GM23338 (cell line): ENCODE measurements at regions not wholly inside any gene's neighbourhood (a gene's known extent, or its start where the extent isn't known, plus 50 kb on each side); places are given as distances from the start of the nearest gene placed in this dataset.

Experiments
- ATAC-seq: fragments of 200-7000 bp; cut with Tn5 transposase; 3 replicates; pipeline ENCODE4 v1.9.1; 2020
- DNase-seq: peaks from one replicate; pipeline ENCODE4 v3.0.0-alpha.2; 2015; ENCODE audit warnings: low spot score
- H2AFZ ChIP-seq: fragments of 200-600 bp; sonication (generic); 2 replicates; pipeline ENCODE4 v1.8.0; 2016; ENCODE audit warnings: antibody characterized with exemption, mild to moderate bottlenecking, moderate library complexity
- H3F3A ChIP-seq: fragments of 200-600 bp; sonication (generic); replicated peaks from 2 replicates; pipeline ENCODE4 v1.8.0; 2017; ENCODE audit warnings: antibody characterized with exemption, mixed run types, low read depth
- H3K27ac ChIP-seq: fragments of 200-600 bp; sonication (generic); 2 replicates; pipeline ENCODE4 v1.6.1; 2016; ENCODE audit warnings: low read depth
- H3K27me3 ChIP-seq: fragments of 200-600 bp; sonication (generic); 2 replicates; pipeline ENCODE4 v1.8.0; 2016; ENCODE audit warnings: mild to moderate bottlenecking, mixed run types, moderate library complexity; ENCODE audit not compliant: insufficient read depth
- H3K36me3 ChIP-seq: fragments of 200-600 bp; sonication (generic); 2 replicates; pipeline ENCODE4 v1.8.0; 2016; ENCODE audit warnings: mild to moderate bottlenecking; ENCODE audit not compliant: insufficient read depth
- H3K4me1 ChIP-seq: fragments of 200-600 bp; sonication (generic); 2 replicates; pipeline ENCODE4 v1.8.0; 2016; ENCODE audit warnings: mild to moderate bottlenecking, moderate library complexity; ENCODE audit not compliant: insufficient read depth
- H3K4me2 ChIP-seq: fragments of 200-600 bp; sonication (generic); 2 replicates; pipeline ENCODE4 v1.7.1; 2017; ENCODE audit warnings: mixed run types
- H3K4me3 ChIP-seq: fragments of 200-600 bp; sonication (generic); 2 replicates; pipeline ENCODE4 v1.6.1; 2016; ENCODE audit warnings: mixed run types
- H3K79me2 ChIP-seq: fragments of 200-600 bp; sonication (generic); replicated peaks from 2 replicates; pipeline ENCODE4 v1.8.0; 2017; ENCODE audit warnings: mild to moderate bottlenecking; ENCODE audit not compliant: insufficient read depth
- H3K9me2 ChIP-seq: fragments of 200-600 bp; sonication (generic); 2 replicates; pipeline ENCODE4 v1.8.0; 2017; ENCODE audit not compliant: insufficient read depth
- H4K20me1 ChIP-seq: fragments of 200-600 bp; sonication (generic); replicated peaks from 2 replicates; pipeline ENCODE4 v1.8.0; 2017; ENCODE audit warnings: mild to moderate bottlenecking; ENCODE audit not compliant: insufficient read depth
- H3K27ac Mint-ChIP-seq: 2 replicates; pipeline ENCODE4 v1.8.0; 2020; ENCODE audit warnings: inconsistent platforms, mild to moderate bottlenecking, moderate library complexity, mixed read lengths
- H3K27me3 Mint-ChIP-seq: 3 replicates; pipeline ENCODE4 v1.8.0; 2022; ENCODE audit warnings: low read depth, mild to moderate bottlenecking, moderate library complexity, mixed read lengths, inconsistent platforms; ENCODE audit not compliant: insufficient read depth, poor library complexity
- H3K36me3 Mint-ChIP-seq: 3 replicates; pipeline ENCODE4 v1.8.0; 2021; ENCODE audit warnings: low read depth, mild to moderate bottlenecking, inconsistent platforms, moderate library complexity, mixed read lengths
- H3K4me1 Mint-ChIP-seq: 3 replicates; pipeline ENCODE4 v1.8.0; 2020; ENCODE audit warnings: mild to moderate bottlenecking, inconsistent platforms, mixed read lengths
- H3K4me3 Mint-ChIP-seq: 3 replicates; pipeline ENCODE4 v1.8.0; 2021; ENCODE audit warnings: moderate library complexity, mild to moderate bottlenecking, inconsistent platforms, mixed read lengths
- H3K9me3 Mint-ChIP-seq: 3 replicates; pipeline ENCODE4 v1.8.0; 2020; ENCODE audit warnings: moderate library complexity, mild to moderate bottlenecking, inconsistent platforms, mixed read lengths
- EZH2 ChIP-seq: fragments of 200-600 bp; sonication (generic); IDR thresholded peaks from one replicate; pipeline ENCODE4 v1.8.0; 2017; ENCODE audit warnings: antibody characterized with exemption, mild to moderate bottlenecking, low read depth; ENCODE audit not compliant: unreplicated experiment
- EZH2phosphoT487 ChIP-seq: fragments of 200-600 bp; sonication (generic); IDR thresholded peaks from one replicate; pipeline ENCODE4 v1.8.1; 2018; ENCODE audit warnings: antibody characterized with exemption; ENCODE audit not compliant: unreplicated experiment
- JUNB ChIP-seq: IDR thresholded peaks from one replicate; pipeline ENCODE4 v1.6.1; 2016; ENCODE audit warnings: antibody characterized with exemption; ENCODE audit not compliant: unreplicated experiment
- ZNF114 ChIP-seq: fragments of 250-450 bp; sonication (Bioruptor Pico); IDR thresholded peaks from 2 replicates; pipeline ENCODE4 v1.5.0; 2020; ENCODE audit warnings: mild to moderate bottlenecking, moderate library complexity
- ZNF331 ChIP-seq: fragments of 250-450 bp; sonication (Bioruptor Pico); IDR thresholded peaks from 2 replicates; pipeline ENCODE4 v1.5.0; 2020; ENCODE audit warnings: low read depth, mild to moderate bottlenecking, moderate library complexity
- TF ChIP-seq, protein P1 (sequence below): fragments of 250-450 bp; sonication (Bioruptor Pico); IDR thresholded peaks from 2 replicates; pipeline ENCODE4 v1.5.0; 2020; ENCODE audit warnings: mild to moderate bottlenecking, moderate library complexity
- TF ChIP-seq, protein P2 (sequence below): IDR thresholded peaks from 2 replicates; pipeline ENCODE4 v1.6.1; 2016; ENCODE audit warnings: antibody characterized with exemption
- TF ChIP-seq, protein P3 (sequence below), 2 experiments: fragments of 200-600 bp in 1 of 2; sonication (generic) in 1 of 2; conservative IDR thresholded peaks; 2 replicates each; pipeline versions ENCODE4 v1.5.1 to v1.6.1; 2016 to 2017; ENCODE audit warnings: antibody characterized with exemption in 2 of 2, low read depth in 2 of 2, mild to moderate bottlenecking in 2 of 2, moderate library complexity in 1 of 2
- TF ChIP-seq, protein P4 (sequence below): IDR thresholded peaks from one replicate; pipeline ENCODE4 v1.6.1; 2018; ENCODE audit warnings: antibody characterized with exemption; ENCODE audit not compliant: unreplicated experiment

DNA sequence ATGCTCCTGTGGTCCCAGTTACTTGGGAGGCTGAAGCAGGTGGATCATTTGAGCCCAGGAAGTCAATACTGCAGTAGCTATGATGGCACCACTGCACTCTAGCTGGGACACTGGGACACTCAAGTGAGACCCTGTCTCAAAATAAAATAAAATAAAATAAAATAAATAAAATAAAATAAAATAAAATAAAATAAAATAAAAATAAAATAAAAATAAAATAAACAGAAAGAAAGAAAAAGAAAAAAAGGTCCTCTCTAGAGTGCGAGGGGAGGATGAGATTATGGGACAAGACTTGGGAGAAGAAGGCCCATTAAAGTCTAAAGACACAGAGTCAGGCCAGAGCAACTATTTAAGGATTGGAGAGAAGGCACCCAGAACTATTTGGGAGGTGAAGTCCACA is 172.5 kb downstream of the IER5 start (continued):
- TF ChIP-seq, protein P1, sequence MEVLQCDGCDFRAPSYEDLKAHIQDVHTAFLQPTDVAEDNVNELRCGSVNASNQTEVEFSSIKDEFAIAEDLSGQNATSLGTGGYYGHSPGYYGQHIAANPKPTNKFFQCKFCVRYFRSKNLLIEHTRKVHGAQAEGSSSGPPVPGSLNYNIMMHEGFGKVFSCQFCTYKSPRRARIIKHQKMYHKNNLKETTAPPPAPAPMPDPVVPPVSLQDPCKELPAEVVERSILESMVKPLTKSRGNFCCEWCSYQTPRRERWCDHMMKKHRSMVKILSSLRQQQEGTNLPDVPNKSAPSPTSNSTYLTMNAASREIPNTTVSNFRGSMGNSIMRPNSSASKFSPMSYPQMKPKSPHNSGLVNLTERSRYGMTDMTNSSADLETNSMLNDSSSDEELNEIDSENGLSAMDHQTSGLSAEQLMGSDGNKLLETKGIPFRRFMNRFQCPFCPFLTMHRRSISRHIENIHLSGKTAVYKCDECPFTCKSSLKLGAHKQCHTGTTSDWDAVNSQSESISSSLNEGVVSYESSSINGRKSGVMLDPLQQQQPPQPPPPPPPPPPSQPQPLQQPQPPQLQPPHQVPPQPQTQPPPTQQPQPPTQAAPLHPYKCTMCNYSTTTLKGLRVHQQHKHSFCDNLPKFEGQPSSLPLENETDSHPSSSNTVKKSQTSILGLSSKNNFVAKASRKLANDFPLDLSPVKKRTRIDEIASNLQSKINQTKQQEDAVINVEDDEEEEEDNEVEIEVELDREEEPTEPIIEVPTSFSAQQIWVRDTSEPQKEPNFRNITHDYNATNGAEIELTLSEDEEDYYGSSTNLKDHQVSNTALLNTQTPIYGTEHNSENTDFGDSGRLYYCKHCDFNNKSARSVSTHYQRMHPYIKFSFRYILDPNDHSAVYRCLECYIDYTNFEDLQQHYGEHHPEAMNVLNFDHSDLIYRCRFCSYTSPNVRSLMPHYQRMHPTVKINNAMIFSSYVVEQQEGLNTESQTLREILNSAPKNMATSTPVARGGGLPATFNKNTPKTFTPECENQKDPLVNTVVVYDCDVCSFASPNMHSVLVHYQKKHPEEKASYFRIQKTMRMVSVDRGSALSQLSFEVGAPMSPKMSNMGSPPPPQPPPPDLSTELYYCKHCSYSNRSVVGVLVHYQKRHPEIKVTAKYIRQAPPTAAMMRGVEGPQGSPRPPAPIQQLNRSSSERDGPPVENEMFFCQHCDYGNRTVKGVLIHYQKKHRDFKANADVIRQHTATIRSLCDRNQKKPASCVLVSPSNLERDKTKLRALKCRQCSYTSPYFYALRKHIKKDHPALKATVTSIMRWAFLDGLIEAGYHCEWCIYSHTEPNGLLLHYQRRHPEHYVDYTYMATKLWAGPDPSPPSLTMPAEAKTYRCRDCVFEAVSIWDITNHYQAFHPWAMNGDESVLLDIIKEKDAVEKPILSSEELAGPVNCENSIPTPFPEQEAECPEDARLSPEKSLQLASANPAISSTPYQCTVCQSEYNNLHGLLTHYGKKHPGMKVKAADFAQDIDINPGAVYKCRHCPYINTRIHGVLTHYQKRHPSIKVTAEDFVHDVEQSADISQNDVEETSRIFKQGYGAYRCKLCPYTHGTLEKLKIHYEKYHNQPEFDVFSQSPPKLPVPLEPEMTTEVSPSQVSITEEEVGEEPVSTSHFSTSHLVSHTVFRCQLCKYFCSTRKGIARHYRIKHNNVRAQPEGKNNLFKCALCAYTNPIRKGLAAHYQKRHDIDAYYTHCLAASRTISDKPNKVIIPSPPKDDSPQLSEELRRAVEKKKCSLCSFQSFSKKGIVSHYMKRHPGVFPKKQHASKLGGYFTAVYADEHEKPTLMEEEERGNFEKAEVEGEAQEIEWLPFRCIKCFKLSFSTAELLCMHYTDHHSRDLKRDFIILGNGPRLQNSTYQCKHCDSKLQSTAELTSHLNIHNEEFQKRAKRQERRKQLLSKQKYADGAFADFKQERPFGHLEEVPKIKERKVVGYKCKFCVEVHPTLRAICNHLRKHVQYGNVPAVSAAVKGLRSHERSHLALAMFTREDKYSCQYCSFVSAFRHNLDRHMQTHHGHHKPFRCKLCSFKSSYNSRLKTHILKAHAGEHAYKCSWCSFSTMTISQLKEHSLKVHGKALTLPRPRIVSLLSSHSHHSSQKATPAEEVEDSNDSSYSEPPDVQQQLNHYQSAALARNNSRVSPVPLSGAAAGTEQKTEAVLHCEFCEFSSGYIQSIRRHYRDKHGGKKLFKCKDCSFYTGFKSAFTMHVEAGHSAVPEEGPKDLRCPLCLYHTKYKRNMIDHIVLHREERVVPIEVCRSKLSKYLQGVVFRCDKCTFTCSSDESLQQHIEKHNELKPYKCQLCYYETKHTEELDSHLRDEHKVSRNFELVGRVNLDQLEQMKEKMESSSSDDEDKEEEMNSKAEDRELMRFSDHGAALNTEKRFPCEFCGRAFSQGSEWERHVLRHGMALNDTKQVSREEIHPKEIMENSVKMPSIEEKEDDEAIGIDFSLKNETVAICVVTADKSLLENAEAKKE (CRISPR knock-in tag): no peak
- TF ChIP-seq ZNF114 (CRISPR knock-in tag): no peak

DNA sequence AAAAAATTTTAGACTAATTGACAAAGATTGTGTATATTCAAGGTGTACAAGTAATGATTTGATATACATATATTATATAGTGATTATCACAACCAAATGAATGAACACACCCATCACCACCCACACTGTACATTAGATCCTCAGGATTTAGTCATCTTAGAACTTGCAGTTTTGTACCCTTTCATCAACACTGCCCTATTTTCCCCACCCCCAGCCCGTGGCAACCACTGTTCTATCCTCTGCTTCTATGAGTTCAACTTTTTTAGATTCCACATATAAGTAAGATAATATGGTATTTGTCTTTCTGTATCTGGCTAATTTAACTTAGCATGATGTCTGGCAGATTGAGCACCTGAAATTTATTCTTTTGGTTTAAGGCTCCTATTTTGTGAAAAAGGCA is 173.6 kb downstream of the IER5 start:
- Mint-ChIP-seq H3K9me3 (peaks cover 7% of the 10 kb centered on the region; the same call in 2 of the 3 replicates), H3K4me3 (no peak overlapping the region), H3K36me3 (no peaks in the 10 kb centered on the region), H3K4me1 (peaks cover 3% of the 10 kb centered on the region; the same call in 2 of the 3 replicates), H3K27me3 (peaks cover 10% of the 10 kb centered on the region), H3K27ac (no peak overlapping the region)
- Histone ChIP-seq H4K20me1 (no peaks in the 10 kb centered on the region), H3F3A (no peaks in the 10 kb centered on the region), H3K27ac (no peak overlapping the region), H3K4me2 (no peak overlapping the region), H3K27me3 (no peaks in the 10 kb centered on the region), H3K4me3 (no peak overlapping the region), H3K36me3 (no peaks in the 10 kb centered on the region), H3K79me2 (no peaks in the 10 kb centered on the region), H2AFZ (no peak overlapping the region), H3K9me2 (no peaks in the 10 kb centered on the region), H3K4me1 (no peaks in the 10 kb centered on the region)
- no peak for DNase-seq
- no peak for ATAC-seq
- no peak for TF ChIP-seq EZH2
- TF ChIP-seq, protein P2, sequence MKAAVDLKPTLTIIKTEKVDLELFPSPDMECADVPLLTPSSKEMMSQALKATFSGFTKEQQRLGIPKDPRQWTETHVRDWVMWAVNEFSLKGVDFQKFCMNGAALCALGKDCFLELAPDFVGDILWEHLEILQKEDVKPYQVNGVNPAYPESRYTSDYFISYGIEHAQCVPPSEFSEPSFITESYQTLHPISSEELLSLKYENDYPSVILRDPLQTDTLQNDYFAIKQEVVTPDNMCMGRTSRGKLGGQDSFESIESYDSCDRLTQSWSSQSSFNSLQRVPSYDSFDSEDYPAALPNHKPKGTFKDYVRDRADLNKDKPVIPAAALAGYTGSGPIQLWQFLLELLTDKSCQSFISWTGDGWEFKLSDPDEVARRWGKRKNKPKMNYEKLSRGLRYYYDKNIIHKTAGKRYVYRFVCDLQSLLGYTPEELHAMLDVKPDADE: no peak
- TF ChIP-seq JUNB: no peak
- TF ChIP-seq, protein P3, sequence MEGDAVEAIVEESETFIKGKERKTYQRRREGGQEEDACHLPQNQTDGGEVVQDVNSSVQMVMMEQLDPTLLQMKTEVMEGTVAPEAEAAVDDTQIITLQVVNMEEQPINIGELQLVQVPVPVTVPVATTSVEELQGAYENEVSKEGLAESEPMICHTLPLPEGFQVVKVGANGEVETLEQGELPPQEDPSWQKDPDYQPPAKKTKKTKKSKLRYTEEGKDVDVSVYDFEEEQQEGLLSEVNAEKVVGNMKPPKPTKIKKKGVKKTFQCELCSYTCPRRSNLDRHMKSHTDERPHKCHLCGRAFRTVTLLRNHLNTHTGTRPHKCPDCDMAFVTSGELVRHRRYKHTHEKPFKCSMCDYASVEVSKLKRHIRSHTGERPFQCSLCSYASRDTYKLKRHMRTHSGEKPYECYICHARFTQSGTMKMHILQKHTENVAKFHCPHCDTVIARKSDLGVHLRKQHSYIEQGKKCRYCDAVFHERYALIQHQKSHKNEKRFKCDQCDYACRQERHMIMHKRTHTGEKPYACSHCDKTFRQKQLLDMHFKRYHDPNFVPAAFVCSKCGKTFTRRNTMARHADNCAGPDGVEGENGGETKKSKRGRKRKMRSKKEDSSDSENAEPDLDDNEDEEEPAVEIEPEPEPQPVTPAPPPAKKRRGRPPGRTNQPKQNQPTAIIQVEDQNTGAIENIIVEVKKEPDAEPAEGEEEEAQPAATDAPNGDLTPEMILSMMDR (conservative IDR thresholded peaks at IDR 0.05; ENCODE audit: low read depth in 2 of 2): no peak
- TF ChIP-seq, protein P4, sequence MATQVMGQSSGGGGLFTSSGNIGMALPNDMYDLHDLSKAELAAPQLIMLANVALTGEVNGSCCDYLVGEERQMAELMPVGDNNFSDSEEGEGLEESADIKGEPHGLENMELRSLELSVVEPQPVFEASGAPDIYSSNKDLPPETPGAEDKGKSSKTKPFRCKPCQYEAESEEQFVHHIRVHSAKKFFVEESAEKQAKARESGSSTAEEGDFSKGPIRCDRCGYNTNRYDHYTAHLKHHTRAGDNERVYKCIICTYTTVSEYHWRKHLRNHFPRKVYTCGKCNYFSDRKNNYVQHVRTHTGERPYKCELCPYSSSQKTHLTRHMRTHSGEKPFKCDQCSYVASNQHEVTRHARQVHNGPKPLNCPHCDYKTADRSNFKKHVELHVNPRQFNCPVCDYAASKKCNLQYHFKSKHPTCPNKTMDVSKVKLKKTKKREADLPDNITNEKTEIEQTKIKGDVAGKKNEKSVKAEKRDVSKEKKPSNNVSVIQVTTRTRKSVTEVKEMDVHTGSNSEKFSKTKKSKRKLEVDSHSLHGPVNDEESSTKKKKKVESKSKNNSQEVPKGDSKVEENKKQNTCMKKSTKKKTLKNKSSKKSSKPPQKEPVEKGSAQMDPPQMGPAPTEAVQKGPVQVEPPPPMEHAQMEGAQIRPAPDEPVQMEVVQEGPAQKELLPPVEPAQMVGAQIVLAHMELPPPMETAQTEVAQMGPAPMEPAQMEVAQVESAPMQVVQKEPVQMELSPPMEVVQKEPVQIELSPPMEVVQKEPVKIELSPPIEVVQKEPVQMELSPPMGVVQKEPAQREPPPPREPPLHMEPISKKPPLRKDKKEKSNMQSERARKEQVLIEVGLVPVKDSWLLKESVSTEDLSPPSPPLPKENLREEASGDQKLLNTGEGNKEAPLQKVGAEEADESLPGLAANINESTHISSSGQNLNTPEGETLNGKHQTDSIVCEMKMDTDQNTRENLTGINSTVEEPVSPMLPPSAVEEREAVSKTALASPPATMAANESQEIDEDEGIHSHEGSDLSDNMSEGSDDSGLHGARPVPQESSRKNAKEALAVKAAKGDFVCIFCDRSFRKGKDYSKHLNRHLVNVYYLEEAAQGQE: no peak
- no peak for TF ChIP-seq ZNF331 (CRISPR knock-in tag)
- TF ChIP-seq EZH2phosphoT487: no peak
